ENCODE measurements at regions not wholly inside any gene's neighbourhood (a gene's known extent, or its start where the extent isn't known, plus 50 kb on each side); places are given as distances from the start of the nearest gene placed in this dataset.
"Not testable (repeated sequence)": the region's sequence is repeated elsewhere in the genome, so short reads cannot be mapped to it uniquely, and the experiment has no call there.

DNA sequence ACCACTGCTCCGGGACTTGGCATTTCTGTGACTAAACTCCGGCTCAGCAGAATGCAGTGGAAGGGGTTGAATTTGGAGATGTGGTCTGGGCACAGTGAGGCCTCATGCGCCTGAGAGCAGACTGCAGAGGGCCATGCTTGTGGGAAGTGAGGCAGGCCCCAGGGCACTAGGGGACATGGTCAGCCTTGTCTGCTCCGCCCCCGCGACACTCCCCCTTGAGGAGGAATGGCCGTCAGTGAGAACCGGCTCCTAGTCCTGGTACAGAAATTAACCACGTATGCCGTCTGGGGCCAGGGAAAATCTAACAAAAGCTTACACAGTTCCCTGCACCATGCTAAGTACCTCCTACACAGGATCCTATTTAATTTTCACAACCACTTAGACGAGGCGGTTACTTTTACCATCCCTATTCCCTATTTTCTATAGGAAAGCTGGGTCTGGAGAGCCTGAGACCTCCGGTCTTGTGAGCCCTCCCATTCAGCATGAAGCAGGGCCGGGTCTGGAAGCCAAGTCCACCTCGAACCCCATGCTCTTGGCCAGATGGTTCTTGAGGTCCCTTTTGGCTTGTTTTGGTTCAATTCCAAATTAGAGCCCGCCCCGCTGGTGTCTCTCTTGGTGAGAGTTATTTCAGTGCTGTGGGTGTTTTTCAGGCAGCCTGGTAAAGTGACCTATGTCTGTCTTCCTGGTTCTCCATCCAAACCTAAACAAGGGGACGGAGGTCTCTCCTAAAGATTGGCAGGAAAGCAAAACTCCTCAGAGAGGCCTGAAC lies 87.7 kb upstream of the PITRM1 start:
- no peaks in the 10 kb centered on the region for H3K4me1 ChIP-seq (ENCODE audit: low read length)
- H3K79me2 ChIP-seq (ENCODE audit: low read length), result no peaks in the 10 kb centered on the region
- no peaks in the 10 kb centered on the region for H3K27me3 ChIP-seq (ENCODE audit: low read length)
- no peak overlapping the region for H3K9ac ChIP-seq (ENCODE audit: low read length)
- H3K9me3 ChIP-seq (ENCODE audit: low read length), result no peaks in the 10 kb centered on the region
- no peaks in the 10 kb centered on the region for H3K36me3 ChIP-seq (ENCODE audit: insufficient read depth, low read length)
- H4K20me1 ChIP-seq (ENCODE audit: insufficient read depth, low read depth, low read length), result no peaks in the 10 kb centered on the region
- H2AFZ ChIP-seq (ENCODE audit: low read length), result no peak overlapping the region
- no peaks in the 10 kb centered on the region for H3K9me2 ChIP-seq (replicated peaks; ENCODE audit: insufficient read depth, low read length)
- H3K27ac ChIP-seq (ENCODE audit: low read length), result no peak overlapping the region
- no peak overlapping the region for H3K4me3 ChIP-seq (ENCODE audit: low read length)
- H3K4me2 ChIP-seq (ENCODE audit: low read depth, low read length, poor library complexity, severe bottlenecking), result no peak overlapping the region
- no peak for DNase-seq

DNA sequence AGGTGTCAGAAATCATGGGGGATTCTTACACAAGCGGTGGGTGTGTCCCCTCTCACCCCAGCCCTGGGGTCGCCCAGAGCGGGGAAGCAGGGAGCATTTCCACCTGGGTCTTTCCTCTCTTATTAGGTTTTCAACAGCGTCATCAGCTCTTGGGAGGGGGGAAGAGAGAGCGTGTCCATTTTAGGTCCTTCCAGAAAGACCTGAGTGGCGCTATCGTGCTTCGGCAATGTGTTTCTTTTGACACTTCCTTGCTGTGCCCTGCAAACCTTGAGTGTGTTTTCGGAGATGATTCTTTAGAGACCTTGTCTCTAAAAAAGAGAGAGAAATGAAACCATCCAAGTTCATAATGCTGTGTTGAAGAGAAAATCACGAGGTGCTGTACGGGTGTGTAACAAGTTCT lies 86.9 kb upstream of the PITRM1 start:
- Histone ChIP-seq H3K9me3 (ENCODE audit: low read length) (no peaks in the 10 kb centered on the region), H4K20me1 (ENCODE audit: insufficient read depth, low read depth, low read length) (no peaks in the 10 kb centered on the region), H3K4me1 (ENCODE audit: low read length) (no peaks in the 10 kb centered on the region), H3K79me2 (ENCODE audit: low read length) (no peaks in the 10 kb centered on the region), H3K4me3 (ENCODE audit: low read length) (no peak overlapping the region), H3K4me2 (ENCODE audit: low read depth, low read length, poor library complexity, severe bottlenecking) (no peak overlapping the region), H3K27ac (ENCODE audit: low read length) (no peak overlapping the region), H3K36me3 (ENCODE audit: insufficient read depth, low read length) (no peaks in the 10 kb centered on the region), H3K9ac (ENCODE audit: low read length) (no peak overlapping the region), H2AFZ (ENCODE audit: low read length) (no peak overlapping the region), H3K27me3 (ENCODE audit: low read length) (no peaks in the 10 kb centered on the region), H3K9me2 (replicated peaks; ENCODE audit: insufficient read depth, low read length) (no peaks in the 10 kb centered on the region)
- DNase-seq, result no peak

DNA sequence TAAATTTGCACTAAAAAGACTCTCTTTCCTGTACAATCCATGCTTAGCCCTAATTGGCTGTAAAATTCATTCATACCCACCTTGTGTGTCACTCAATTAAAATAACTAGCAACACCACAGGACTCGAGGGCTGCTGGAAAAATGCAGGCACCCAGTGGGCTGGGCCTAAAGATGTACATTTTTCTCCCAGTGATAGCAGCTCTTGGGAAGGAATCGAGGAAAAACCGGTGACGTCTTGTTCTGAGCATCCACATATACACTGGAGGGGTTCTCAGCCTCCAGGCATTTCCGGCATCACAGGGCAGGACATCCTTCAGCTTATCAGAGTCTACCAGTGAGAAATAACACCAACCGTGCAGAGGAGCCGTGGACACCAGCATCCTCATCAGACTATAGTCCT lies 85.8 kb upstream of the PITRM1 start:
- H3K4me2 ChIP-seq (ENCODE audit: low read depth, low read length, poor library complexity, severe bottlenecking), result no peak overlapping the region
- H3K9ac ChIP-seq (ENCODE audit: low read length), result no peak overlapping the region
- no peak overlapping the region for H3K27ac ChIP-seq (ENCODE audit: low read length)
- no peak overlapping the region for H2AFZ ChIP-seq (ENCODE audit: low read length)
- no peaks in the 10 kb centered on the region for H3K36me3 ChIP-seq (ENCODE audit: insufficient read depth, low read length)
- H3K27me3 ChIP-seq (ENCODE audit: low read length), result no peaks in the 10 kb centered on the region
- H3K4me1 ChIP-seq (ENCODE audit: low read length), result no peaks in the 10 kb centered on the region
- no peaks in the 10 kb centered on the region for H3K79me2 ChIP-seq (ENCODE audit: low read length)
- no peaks in the 10 kb centered on the region for H3K9me2 ChIP-seq (replicated peaks; ENCODE audit: insufficient read depth, low read length)
- no peaks in the 10 kb centered on the region for H3K9me3 ChIP-seq (ENCODE audit: low read length)
- no peak overlapping the region for H3K4me3 ChIP-seq (ENCODE audit: low read length)
- H4K20me1 ChIP-seq (ENCODE audit: insufficient read depth, low read depth, low read length), result no peaks in the 10 kb centered on the region
- no peak for DNase-seq

DNA sequence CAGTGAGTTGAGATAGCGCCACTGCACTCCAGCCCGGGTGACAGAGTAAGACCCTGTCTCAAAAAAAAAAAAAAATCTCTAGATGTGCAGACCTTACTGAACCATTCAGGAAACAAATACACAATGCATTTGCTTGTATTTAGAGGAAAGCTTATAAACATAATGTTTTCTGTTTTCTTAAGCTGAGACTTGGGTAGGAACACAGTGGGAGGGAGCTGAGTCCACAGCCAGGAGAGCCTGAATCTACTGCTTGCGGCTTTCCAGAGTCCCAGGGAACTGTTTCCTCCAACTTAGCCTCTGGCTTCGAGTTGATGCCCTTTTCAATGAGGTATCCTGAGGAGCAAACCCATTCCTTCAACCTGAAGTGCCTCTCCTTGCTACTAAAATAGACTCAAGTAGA lies 83.0 kb upstream of the PITRM1 start:
- Histone ChIP-seq H3K27ac (ENCODE audit: low read length) (no peak overlapping the region), H3K9me3 (ENCODE audit: low read length) (no peaks in the 10 kb centered on the region), H3K9ac (ENCODE audit: low read length) (no peak overlapping the region), H3K4me2 (ENCODE audit: low read depth, low read length, poor library complexity, severe bottlenecking) (no peak overlapping the region), H3K79me2 (ENCODE audit: low read length) (no peaks in the 10 kb centered on the region), H3K27me3 (ENCODE audit: low read length) (no peaks in the 10 kb centered on the region), H3K4me1 (ENCODE audit: low read length) (no peaks in the 10 kb centered on the region), H4K20me1 (ENCODE audit: insufficient read depth, low read depth, low read length) (no peaks in the 10 kb centered on the region), H3K9me2 (replicated peaks; ENCODE audit: insufficient read depth, low read length) (no peaks in the 10 kb centered on the region), H2AFZ (ENCODE audit: low read length) (no peak overlapping the region), H3K4me3 (ENCODE audit: low read length) (no peak overlapping the region), H3K36me3 (ENCODE audit: insufficient read depth, low read length) (no peaks in the 10 kb centered on the region)
- DNase-seq, result no peak

DNA sequence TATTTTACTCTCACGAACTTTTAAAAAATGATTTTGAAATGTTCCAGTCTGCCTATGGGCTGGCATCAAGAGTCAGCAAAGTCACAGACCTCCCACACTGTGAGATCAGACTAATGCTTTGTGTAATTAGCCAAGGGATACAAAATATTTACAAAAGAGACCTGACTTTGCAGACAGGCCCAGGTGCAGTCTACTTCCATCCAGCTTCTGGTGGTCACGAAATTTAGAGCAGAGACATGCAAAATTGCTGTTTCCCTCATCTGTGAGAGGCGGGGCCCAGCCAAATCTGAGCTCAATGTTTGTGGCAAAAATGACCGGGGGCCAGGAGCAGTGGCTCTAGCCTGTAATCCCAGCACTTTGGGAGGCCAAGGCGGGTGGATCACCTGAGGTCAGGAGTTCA lies 82.5 kb upstream of the PITRM1 start:
- H3K9me2 ChIP-seq (replicated peaks; ENCODE audit: insufficient read depth, low read length), result no peaks in the 10 kb centered on the region
- no peak overlapping the region for H3K4me3 ChIP-seq (ENCODE audit: low read length)
- H3K79me2 ChIP-seq (ENCODE audit: low read length), result no peaks in the 10 kb centered on the region
- no peak overlapping the region for H3K9ac ChIP-seq (ENCODE audit: low read length)
- no peaks in the 10 kb centered on the region for H4K20me1 ChIP-seq (ENCODE audit: insufficient read depth, low read depth, low read length)
- no peak overlapping the region for H3K27ac ChIP-seq (ENCODE audit: low read length)
- no peaks in the 10 kb centered on the region for H3K9me3 ChIP-seq (ENCODE audit: low read length)
- H2AFZ ChIP-seq (ENCODE audit: low read length), result no peak overlapping the region
- H3K27me3 ChIP-seq (ENCODE audit: low read length), result no peaks in the 10 kb centered on the region
- DNase-seq, result no peak
- H3K4me1 ChIP-seq (ENCODE audit: low read length), result no peaks in the 10 kb centered on the region
- H3K4me2 ChIP-seq (ENCODE audit: low read depth, low read length, poor library complexity, severe bottlenecking), result no peak overlapping the region
- H3K36me3 ChIP-seq (ENCODE audit: insufficient read depth, low read length), result no peaks in the 10 kb centered on the region

DNA sequence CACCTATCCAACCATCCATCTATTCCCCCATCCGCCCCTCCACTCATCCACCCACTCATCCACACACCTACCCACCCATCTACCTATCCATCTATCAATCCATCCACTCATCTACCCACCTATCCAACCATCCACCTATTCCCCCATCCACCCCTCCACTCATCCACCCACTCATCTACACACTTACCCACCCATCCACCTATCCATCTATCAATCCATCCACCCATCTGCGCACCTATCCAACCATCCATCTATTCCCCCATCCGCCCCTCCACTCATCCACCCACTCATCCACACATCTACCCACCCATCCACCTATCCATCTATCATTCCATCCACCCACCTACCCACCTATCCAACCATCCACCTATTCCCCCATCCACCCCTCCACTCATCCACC lies 81.4 kb upstream of the PITRM1 start:
- not testable (repeated sequence) for H3K27me3 ChIP-seq (ENCODE audit: low read length); H3K36me3 ChIP-seq (ENCODE audit: insufficient read depth, low read length); H4K20me1 ChIP-seq (ENCODE audit: insufficient read depth, low read depth, low read length); H3K4me2 ChIP-seq (ENCODE audit: low read depth, low read length, poor library complexity, severe bottlenecking); H3K9me2 ChIP-seq (replicated peaks; ENCODE audit: insufficient read depth, low read length); H3K79me2 ChIP-seq (ENCODE audit: low read length); H3K4me1 ChIP-seq (ENCODE audit: low read length); DNase-seq; H2AFZ ChIP-seq (ENCODE audit: low read length); H3K4me3 ChIP-seq (ENCODE audit: low read length); H3K9ac ChIP-seq (ENCODE audit: low read length); H3K27ac ChIP-seq (ENCODE audit: low read length); H3K9me3 ChIP-seq (ENCODE audit: low read length)

DNA sequence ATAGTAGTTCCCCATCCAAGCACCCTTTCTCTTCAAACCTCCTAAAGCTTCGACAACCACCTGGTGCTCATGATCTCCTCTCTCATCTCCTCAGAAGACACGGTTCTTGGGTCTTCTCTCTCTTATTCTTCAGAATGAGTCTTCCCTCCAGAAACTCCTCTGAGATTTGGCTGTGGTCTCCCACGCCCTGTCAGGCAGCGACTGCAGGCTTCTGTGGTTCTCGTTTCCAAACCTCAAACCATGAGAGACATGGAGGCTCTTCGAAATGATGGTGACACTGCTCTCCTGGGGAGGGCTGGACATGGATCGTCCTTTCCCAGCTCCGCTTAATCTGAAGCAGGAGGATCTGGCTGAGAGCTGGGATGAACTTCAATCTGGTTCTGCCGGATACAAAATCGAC lies 78.6 kb upstream of the PITRM1 start:
- Histone ChIP-seq H3K79me2 (ENCODE audit: low read length) (no peaks in the 10 kb centered on the region), H3K9me3 (ENCODE audit: low read length) (no peaks in the 10 kb centered on the region), H3K36me3 (ENCODE audit: insufficient read depth, low read length) (no peaks in the 10 kb centered on the region), H3K9ac (ENCODE audit: low read length) (no peak overlapping the region), H3K4me2 (ENCODE audit: low read depth, low read length, poor library complexity, severe bottlenecking) (no peak overlapping the region), H3K4me3 (ENCODE audit: low read length) (no peak overlapping the region), H3K27ac (ENCODE audit: low read length) (no peak overlapping the region), H4K20me1 (ENCODE audit: insufficient read depth, low read depth, low read length) (no peaks in the 10 kb centered on the region), H3K9me2 (replicated peaks; ENCODE audit: insufficient read depth, low read length) (no peaks in the 10 kb centered on the region), H2AFZ (ENCODE audit: low read length) (no peak overlapping the region), H3K27me3 (ENCODE audit: low read length) (no peaks in the 10 kb centered on the region), H3K4me1 (ENCODE audit: low read length) (no peaks in the 10 kb centered on the region)
- no peak for DNase-seq

DNA sequence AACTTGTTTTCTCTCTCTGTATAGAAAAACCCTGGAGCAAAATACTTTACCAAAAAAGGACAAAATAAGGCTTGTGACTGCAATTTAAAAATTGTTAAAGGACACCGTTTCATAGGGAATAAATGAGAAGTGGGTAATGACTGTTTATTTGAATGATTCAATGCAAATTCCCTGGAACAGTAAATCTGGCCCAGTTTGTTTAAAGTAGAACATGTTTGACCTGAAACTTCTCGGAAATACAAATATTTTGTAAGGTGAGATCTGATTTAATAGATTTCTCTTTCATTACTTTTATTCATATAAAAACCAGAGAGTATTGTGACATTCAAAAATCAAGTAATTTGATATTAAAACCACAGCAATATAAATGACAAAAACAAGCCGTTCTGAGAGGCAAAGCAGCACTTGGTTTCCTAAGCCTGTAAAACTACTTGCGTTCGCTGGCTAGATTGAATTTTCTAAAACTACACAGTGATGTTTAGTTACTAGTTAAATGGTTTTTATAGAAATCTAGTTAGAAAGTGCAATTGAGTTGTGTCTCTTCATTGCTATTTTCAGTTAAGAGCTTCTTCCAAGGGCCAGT lies 76.8 kb upstream of the PITRM1 start:
- H3K9ac ChIP-seq (ENCODE audit: low read length), result no peak overlapping the region
- no peaks in the 10 kb centered on the region for H3K9me3 ChIP-seq (ENCODE audit: low read length)
- H3K4me3 ChIP-seq (ENCODE audit: low read length), result no peak overlapping the region
- H3K27ac ChIP-seq (ENCODE audit: low read length), result no peak overlapping the region
- no peak for DNase-seq
- H3K9me2 ChIP-seq (replicated peaks; ENCODE audit: insufficient read depth, low read length), result no peaks in the 10 kb centered on the region
- no peaks in the 10 kb centered on the region for H3K79me2 ChIP-seq (ENCODE audit: low read length)
- H3K36me3 ChIP-seq (ENCODE audit: insufficient read depth, low read length), result no peaks in the 10 kb centered on the region
- no peak overlapping the region for H3K4me2 ChIP-seq (ENCODE audit: low read depth, low read length, poor library complexity, severe bottlenecking)
- no peaks in the 10 kb centered on the region for H3K4me1 ChIP-seq (ENCODE audit: low read length)
- H3K27me3 ChIP-seq (ENCODE audit: low read length), result no peaks in the 10 kb centered on the region
- H4K20me1 ChIP-seq (ENCODE audit: insufficient read depth, low read depth, low read length), result no peaks in the 10 kb centered on the region
- H2AFZ ChIP-seq (ENCODE audit: low read length), result no peak overlapping the region

Data from Karpas-422 (cell line).